ENCODE measurements at regions not wholly inside any gene's neighbourhood (a gene's known extent, or its start where the extent isn't known, plus 50 kb on each side); places are given as distances from the start of the nearest gene placed in this dataset.
"Not testable (repeated sequence)": the region's sequence is repeated elsewhere in the genome, so short reads cannot be mapped to it uniquely, and the experiment has no call there.

DNA sequence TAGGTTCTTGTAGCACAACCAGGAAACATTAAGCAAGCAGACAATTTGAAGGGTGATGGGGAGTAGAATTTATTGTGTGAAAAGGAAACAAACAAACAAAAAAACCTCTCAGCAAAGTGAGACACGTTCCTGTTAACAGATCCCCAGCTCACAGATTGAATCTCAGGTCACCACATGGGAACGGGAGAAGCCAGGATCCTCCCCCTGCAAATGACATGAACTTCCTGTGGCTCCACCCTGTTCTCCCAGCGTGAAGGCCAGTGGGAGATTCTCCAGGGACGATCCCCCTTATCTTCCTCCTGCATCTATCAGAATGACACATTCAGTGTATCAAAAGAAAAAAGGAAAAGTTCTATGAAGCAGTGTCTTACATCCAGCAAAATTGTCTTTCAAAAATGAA lies 1488.1 kb downstream of the OTOL1 start:
- DNase-seq (ENCODE audit: low spot score): peak; percentile 35

DNA sequence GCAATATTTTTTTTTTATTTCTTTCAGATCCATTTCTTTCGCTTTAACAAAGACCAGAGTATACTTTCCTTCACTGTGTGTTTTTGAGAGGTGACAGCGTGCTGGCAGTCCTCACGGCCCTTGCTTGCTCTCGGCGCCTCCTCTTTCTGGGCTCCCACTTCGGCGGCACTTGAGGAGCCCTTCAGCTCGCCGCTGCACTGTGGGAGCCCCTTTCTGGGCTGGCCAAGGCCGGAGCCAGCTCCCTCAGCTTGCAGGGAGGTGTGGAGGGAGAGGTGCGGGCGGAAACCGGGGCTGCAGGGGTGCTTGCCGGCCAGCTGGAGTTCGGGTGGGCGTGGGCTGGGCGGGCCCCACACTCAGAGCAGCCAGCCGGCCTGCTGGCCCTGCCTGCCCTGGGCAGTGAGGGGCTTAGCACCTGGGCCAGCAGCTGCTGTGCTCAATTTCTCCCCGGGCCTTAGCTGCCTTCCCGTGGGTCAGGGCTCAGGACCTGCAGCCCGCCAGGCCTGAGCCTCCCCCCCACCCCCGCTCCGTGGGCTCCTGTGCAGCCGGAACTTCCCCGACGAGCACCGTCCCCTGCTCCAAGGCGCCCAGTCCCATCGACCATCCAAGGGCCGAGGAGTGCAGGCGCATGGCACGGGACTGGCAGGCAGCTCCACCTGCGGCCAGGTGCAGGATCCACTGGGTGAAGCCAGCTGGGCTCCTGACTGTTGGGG lies 1490.6 kb downstream of the OTOL1 start:
- DNase-seq (ENCODE audit: low spot score): not testable (repeated sequence)

DNA sequence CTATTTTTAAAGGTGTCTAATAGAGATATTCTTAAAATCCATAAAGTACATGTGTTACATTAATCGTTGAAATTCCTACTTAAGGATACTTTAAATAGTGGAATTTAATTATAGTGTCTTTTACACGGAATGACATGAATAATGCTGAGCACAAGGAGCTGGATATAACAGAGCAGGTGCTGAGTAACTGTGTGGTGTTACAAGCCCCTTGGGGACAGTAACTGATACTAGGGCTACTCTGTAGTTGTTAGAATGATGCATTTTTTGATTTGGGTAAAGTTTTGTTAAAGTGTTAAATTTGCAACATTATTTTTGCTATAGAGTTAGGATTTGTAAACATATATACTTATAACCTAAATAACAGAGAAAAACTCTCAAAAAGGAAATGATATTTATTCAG lies 1496.1 kb downstream of the OTOL1 start:
- no peak for DNase-seq (ENCODE audit: low spot score)

DNA sequence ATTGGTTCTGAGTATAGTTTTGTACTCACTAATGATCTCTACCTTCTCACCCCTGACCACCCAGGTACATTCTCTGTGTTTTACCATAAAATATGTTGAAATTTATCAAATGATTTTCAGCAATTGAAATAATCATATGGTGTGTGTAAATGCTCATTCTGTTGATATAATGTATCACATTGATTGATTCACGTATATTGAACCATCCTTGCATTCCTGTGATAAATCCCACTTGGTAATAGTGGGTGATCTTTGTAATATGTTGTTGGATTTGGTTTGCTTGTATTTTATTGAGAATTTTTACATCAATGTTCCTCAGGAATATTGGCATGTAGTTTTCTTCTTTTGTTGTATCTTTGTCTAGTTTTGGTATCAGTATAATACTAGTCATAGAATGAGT lies 1497.6 kb downstream of the OTOL1 start:
- DNase-seq (ENCODE audit: low spot score): no peak

DNA sequence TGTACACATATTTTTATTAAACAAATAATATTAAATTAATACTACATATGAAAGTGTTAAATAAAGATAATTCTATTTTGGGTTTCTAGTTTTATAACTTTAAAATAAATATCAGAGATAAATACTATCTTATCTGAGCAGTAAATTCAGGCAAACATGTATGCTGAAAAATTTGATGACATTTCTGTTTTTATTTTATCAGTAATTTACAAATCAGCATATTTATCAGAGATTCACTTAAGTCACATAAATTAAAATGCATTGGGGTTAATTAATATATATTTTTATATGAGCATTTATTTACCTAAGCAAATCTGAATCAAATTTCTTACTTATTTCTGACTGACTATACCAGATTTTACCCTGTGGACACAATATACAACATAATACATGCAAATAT lies 1499.8 kb downstream of the OTOL1 start:
- DNase-seq (ENCODE audit: low spot score): no peak

DNA sequence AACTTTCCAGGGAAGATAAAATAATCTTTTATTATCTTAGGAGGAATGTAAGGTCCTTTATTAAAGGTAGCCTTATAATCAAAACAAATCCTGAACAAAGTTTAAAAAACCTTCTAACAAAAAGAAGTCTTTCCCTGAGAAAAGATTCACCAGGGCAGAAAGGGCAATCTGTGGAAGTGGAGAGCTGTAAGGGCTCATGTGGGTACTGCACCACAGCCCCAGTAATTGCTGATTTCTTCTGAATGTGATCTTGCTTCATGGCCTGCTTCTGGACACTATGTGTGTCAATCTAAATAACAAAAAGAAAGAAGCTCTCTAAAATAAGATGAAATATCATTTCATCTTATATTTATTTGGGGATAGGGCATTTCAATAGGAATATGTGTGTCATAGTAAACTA lies 1501.6 kb downstream of the OTOL1 start:
- no peak for DNase-seq (ENCODE audit: low spot score)

DNA sequence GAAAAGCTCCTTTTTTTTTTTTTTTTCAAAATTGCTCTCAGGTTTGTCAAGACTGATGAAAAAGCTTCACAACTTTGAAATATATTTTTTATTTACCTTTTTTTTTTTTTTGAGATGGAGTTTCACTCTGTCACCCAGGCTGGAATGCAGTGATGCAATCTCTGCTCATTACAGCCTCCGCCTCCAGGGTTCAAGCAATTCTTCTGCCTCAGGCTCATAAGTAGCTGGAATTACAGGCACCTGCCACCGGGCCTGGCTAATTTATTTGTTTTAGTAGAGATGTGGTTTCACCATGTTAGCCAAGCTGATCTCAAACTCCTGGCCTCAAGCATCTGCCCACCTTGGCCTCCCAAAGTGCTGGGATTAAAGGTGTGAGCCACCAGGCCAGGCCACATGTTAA lies 1515.0 kb downstream of the OTOL1 start:
- no peak for DNase-seq (ENCODE audit: low spot score)

DNA sequence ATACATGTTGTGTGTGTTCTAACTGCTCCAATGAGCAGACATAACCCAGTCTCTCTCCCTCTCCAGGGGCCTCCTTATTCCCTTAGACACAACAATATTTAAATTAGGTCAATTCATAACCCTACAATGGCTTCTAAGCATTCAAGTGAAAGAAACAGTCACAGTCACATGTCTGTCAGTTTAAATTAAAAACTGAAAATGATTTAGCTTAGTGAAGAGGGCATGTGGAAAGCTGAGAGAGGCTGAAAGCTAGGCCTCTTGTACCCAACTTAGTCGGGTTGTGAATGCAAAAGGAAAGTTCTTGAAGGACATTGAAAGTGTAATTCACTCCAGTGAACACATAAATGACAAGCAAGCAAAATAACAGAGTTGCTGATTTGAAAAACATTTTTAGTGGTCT lies 1519.6 kb downstream of the OTOL1 start:
- no peak for DNase-seq (ENCODE audit: low spot score)

DNA sequence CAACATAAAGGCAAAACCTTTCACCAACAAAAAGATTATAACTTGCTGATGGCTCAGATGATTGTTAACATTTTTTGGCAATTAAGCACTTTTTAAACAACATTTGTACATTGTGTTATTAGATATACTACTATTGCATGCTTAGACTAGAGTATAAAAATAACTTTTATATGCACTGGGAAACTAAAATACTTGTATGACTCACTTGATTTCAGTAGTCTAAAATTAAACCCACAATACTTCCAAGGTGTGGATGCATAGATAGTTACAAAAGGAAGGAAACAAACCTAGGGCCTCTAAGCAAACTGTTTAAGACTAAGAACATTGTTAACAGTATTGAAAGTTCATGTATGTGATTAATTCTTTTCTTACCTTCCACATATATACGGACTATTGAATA lies 1521.5 kb downstream of the OTOL1 start:
- DNase-seq (ENCODE audit: low spot score): no peak

DNA sequence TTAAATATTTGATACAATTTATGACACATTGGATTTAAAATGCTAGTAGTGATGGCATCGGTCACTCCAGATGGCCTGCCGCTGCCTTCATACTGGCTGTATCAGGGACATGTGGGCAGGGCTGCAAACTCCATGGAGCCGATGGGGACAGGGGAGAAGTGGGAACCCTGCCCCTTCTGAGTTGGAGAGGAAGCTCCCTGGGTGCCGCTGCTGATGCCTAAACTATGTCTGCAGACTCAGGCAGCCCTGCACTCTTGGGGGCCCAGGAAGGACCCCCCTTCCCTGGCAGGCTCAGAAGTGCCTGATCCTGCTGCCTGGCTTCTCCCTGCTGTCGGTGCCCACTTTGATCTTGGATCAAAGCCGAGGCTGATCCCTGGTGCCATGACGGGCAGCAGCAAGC lies 1522.1 kb downstream of the OTOL1 start:
- DNase-seq (ENCODE audit: low spot score): no peak

DNA sequence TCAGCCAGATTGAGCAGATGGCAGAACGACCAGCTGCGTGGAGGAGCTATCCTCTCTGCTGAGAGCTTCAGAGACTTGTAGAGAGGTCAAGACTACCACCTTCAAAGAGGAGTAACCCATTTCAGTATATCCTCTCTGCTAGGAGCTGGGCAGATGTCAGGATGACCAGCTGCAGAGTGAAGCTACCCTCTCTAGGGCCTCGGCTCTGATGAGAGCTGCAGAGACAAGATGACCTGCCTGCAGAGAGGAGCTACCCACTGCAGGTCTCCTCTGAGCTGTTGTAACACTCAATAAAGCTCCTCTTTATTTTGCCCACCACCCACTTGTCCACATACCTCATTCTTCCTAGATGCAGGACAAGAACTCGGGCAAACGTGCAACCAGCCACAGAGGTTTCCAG lies 1522.7 kb downstream of the OTOL1 start:
- DNase-seq (ENCODE audit: low spot score): no peak

DNA sequence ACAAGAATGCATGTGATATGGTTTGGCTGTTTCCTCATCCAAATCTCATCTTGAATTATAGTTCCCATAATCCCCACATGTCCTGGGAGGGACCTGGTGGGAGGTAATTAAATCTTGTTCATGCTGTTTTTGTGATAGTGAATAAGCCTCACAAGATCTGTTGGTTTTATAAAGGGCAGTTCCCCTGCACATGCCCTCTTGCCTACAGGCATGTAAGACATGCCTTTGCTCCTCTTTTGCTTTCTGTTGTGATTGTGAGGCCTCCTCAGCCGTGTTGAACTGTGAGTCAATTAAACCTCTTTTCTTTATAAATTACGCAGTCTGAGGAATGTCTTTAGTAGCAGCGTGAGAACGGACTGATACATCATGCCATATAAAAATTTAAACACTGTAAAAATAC lies 1537.0 kb downstream of the OTOL1 start:
- DNase-seq (ENCODE audit: low spot score): no peak

DNA sequence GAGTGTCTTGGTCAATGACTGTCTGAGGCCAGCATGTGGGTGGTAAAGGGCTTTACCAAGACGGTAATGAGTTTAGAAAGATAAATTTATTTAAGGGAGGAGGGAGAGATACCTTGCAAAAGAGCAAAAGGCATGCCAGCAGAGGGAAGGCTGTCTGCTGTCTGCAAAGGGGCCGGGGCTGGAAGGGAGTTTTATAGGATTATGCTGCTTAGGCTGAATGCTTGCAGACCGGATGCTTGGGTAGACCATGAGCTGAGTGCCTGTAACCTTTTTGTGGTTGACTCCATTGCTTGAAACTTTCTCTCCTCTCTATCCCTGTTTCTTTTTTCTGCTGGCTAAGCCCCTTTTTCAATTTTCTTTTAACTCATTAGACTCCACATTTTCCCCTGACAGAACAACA lies 1543.0 kb downstream of the OTOL1 start:
- DNase-seq (ENCODE audit: low spot score): no peak

DNA sequence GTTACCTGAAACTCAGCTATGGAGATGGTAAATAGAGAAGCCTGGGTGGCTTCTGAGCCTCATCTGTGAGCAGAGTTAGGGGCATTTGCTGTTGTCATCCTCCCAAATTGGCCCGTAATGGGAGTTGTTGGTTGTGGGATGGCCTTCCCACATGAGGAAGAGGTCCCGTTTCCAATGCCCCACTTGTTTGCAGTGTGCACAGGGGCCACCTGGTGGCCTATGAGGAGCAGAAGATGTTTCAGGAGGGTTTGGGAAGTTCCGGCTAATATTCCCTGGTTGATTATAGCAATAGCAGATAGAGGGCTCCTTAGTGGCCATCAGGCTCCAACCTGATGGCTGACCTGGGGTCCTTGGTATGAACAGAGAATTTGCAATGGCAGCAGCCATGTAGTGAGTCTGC lies 1546.5 kb downstream of the OTOL1 start:
- peak; percentile 26 for DNase-seq (ENCODE audit: low spot score)

DNA sequence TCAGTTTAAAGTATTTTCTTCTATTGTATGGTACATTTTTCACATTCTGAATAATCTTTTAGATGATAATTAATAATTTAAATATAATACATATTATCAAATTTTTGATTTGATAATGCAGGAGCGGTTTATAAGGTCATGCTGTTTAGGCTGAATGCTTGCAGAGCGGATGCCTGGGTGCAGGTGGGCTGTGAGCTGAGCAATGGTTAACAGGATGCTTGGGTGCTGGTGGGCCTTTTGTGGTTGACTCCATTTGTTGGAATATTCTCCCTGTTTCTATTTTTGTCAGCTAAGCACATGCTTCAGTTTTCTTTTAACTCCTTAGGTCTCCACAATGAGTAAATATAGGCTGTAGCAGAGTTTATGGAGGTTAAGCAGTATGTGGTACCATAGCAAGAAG lies 1549.3 kb downstream of the OTOL1 start:
- DNase-seq (ENCODE audit: low spot score): no peak

DNA sequence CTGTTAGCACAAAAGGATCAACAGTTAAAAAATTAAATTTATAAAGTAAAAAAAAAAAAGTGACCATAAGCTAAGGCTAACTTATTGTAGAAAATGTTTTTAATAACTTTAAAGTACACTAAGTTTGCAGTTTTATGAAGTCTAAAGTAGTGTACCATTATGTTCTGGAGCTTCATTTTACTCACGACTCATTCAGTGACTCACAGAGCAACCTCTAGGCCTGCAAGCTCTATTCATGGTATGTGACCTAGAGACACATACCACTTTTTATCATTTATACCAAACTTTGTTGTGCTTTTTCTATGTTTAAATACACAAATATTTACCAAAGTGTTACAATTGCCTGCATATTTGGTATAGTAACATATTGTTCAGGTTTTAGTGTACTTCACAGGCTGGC lies 1552.3 kb downstream of the OTOL1 start:
- DNase-seq (ENCODE audit: low spot score): no peak

DNA sequence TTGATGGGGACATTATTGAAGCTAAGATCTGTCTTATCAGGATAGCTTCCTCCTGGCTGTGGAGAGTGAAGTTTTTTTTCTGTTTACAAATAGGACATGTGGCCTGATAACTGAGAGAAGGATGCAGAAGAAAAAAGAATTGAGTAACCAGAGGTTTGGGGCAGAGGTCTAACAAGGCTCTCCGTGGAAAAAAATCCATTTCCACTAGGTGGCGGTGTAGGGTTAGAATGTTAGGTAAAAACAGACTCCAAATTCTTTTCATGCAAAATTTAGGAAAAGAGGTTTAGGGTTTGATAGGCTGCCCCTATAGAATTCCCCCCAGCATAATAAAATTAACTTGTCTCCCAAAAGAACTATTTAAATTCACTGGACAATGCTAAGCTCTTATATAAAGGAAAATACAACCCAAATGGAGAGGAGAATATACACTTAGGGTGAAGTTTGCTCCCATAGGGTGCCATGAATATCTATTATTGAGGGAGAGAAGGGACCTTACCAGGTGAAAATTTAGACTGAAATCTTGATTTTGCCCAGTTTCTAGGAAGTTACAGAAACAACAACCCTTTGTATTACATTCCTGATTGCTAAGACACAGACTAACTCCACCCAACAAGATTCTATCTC lies 1560.4 kb downstream of the OTOL1 start:
- DNase-seq (ENCODE audit: low spot score): peak; percentile 38

DNA sequence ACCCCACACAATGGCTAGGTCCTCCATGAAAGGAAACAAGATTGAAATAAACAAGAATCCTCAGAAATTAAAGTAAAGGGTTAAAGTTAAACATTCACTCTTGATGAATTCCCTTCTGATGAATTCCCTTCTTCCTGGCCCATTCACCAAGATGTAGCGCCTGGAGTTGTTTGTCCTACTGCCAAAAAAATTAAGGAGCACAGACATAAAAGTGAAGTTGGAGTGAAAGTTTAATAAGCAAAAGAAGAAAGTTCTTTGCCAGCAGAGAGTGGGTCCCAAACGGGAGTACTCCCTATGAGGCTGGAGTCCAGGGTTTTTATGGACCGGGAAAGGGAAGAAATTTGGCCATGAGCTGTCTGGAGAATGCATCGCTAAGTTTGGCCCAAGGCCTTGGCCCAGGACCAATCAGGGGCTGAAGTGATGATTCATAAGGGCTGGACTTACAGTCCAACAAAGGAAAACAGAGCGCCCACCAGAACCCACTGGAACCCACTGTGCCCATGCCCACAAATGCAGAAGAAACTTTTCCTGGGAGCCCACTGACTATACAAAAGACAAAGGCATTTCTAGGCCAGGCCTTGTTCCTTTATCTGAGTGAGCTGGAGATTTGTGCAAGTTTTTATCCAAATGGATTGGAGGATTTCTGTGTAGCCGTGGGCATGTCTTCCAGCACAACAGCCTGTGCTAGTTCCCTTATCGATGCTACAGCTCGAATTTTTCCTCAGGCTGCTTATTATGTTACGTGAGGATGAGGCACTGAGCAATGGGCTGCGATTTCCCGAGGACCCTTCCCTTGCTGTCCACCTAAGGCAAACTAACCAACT lies 1561.6 kb downstream of the OTOL1 start:
- no peak for DNase-seq (ENCODE audit: low spot score)

DNA sequence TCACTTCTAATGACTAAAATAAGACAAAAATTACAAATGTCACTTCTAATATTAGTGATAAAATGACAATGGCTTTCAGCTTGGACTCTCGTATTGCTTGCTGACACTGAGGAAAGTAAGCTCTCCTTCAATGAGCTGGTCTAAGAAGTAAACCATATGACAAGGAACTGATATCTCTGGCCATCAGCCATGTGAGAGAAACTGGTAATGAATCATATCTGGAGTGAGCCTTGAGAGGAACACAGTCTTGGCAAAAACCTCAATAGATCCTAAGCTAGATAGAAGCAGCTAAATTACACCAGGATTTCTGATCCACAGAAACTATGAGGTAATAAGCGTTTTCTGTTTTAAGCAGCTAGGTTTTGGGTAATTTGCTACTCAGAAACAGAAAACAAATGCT lies 1575.1 kb downstream of the OTOL1 start:
- DNase-seq (ENCODE audit: low spot score): peak; percentile 27

Measured in H4 (cell line).